ENCODE measurements at regions not wholly inside any gene's neighbourhood (a gene's known extent, or its start where the extent isn't known, plus 50 kb on each side); places are given as distances from the start of the nearest gene placed in this dataset.
"Not testable (repeated sequence)": the region's sequence is repeated elsewhere in the genome, so short reads cannot be mapped to it uniquely, and the experiment has no call there.

DNA sequence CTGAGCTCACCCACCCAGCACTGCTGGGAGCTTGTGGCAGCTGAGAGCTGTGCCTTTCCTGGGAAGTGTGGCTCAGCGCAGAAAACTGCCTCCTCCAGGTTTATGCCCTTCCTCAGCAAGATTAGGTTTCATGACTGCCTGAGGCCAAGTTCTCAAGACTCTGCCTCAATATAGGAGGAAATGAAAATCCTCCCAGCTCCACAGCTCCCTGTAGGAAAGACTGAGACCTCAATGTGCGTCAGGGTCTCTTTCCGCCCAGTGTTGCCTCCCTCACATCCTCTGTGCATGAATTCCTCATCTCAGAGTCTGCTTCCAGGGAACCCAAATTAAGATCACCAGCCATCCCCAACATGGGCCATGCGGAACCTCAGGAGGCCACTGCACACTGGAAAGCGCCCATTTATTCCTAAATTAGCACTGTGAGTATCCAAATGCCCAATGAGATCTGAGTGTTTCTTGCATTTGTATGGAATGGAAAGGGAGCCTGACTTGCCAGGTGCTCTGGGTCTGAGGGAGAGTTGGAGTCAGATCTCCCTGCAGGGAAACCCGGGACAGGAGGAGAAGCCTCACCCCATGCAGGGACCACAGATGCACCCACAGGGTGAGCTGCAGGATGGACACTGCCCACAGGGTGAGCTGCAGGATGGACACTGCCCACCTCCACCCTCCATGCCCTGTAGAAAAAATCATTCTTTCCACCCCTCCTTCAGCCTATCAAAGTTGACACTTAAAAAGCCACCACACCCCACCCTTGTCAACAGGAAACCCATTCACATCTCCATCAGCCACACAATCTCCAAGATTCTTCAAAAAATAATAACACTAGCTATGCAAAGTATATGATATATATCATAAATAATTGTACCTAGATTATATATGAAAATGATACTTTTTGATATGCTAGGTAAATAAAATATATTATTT is 97.4 kb upstream of the IGLL5 start:
- no peak for DNase-seq
- no peaks in the 10 kb centered on the region for H3K9me3 ChIP-seq (ENCODE audit: low read length)
- Mint-ChIP-seq H3K4me3 (peak overlapping the region; percentile 38 to 89 (median 75)), H3K4me1 (peaks cover 76 to 95% (median 79%) of the 10 kb centered on the region in 3 donors), H3K9me3 (peaks cover 0 to 5% (median 0%) of the 10 kb centered on the region in 5 donors), H3K27ac (peak overlapping the region; percentile 72 to 99 (median 92)), H3K36me3 (peaks cover 4 to 24% (median 12%) of the 10 kb centered on the region in 3 donors), H3K27me3 (no peaks in the 10 kb centered on the region)
- H3K27me3 ChIP-seq (ENCODE audit: insufficient read depth, low read length, poor library complexity, severe bottlenecking) = no peaks in the 10 kb centered on the region
- H3K27ac ChIP-seq (ENCODE audit: low read depth, low read length) = peak overlapping the region; percentile 38
- H3K4me3 ChIP-seq (ENCODE audit: low read length) = no peak overlapping the region
- peaks cover 60% of the 10 kb centered on the region for H3K4me1 ChIP-seq (ENCODE audit: insufficient read depth, low read length)
- ChIA-PET POLR2A (interaction anchor here (1.6 to 2.5 kb wide), 3 partner anchors 19 to 37 kb away, joined by 5 to 9 read pairs (median 7); no protein-coding TSS in a partner anchor), CTCF (interaction anchor here (0.9 to 7.9 kb wide), 15 partner anchors 9 to 92 kb away, joined by 3 to 86 read pairs (median 18); no protein-coding TSS in a partner anchor)
- H3K36me3 ChIP-seq (ENCODE audit: insufficient read depth, low read length) = no peaks in the 10 kb centered on the region

DNA sequence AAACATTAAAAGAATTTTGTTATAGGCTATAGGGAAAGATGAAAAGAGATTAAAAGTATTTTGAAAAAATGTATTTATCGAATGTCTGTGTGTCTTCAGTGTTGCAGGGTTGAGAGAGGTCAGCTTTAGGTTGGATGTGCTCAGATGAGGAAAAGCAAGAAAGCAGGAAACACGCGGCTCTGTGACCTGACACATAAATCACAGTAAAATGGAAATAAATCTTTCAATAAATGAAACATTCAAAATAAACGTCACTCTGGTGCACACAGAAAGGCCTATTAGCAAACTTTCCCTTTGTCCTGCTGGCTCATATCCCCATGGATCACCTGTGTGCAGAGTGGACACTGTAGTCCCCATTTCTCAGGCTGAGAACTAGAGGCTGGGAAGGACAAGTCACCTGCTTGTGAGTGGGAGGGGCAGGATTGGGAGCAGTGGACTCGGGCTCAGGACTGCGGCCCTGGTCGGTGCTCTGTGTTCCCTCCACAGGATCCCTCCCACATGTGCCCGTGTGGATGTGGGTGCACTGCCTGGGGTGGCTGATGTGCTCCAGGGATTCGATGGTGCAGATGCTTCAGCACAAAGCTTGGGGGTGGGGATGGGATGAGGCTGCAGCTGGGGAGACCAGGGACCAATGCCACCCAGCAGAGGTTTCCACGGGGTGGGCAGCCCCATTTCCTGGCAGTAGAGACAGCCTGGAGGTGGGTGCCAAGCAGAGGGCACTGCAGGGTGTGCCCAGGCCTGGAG is 96.0 kb upstream of the IGLL5 start:
- CTCF ChIA-PET = interaction anchor here (0.9 to 7.9 kb wide), 12 partner anchors 11 to 91 kb away, joined by 3 to 86 read pairs (median 5); no protein-coding TSS in a partner anchor

DNA sequence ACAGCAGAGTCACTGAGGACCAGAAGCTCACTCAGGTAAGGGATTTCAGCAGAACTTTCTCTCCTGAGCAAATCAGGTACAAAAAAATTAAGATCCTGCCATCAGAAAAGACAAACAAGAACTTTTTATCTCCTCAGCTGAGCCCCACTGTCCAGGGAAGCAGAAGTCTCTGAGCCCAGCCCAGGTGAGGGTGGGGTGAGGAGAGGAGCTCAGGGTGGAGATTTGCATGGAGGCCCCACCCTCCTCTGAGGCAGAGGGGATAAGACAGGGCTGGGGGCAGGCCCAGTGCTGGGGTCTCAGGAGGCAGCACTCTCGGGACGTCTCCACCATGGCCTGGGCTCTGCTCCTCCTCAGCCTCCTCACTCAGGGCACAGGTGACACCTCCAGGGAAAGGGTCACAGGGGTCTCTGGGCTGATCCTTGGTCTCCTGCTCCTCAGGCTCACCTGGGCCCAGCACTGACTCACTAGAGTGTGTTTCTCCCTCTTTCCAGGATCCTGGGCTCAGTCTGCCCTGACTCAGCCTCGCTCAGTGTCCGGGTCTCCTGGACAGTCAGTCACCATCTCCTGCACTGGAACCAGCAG is 95.3 kb upstream of the IGLL5 start:
- Mint-ChIP-seq H3K27ac (peak overlapping the region; percentile 85 to 99 (median 95)), H3K36me3 (peaks cover 4 to 26% (median 19%) of the 10 kb centered on the region in 3 donors), H3K4me1 (peaks cover 72 to 93% (median 76%) of the 10 kb centered on the region in 3 donors), H3K4me3 (peak overlapping the region in 6 of 7 donors; percentile 51 to 89 (median 74))
- H3K27ac ChIP-seq (ENCODE audit: low read depth, low read length); POLR2A ChIA-PET; DNase-seq; H3K27me3 Mint-ChIP-seq; H3K36me3 ChIP-seq (ENCODE audit: insufficient read depth, low read length); H3K9me3 ChIP-seq (ENCODE audit: low read length); H3K4me3 ChIP-seq (ENCODE audit: low read length); H3K9me3 Mint-ChIP-seq; H3K27me3 ChIP-seq (ENCODE audit: insufficient read depth, low read length, poor library complexity, severe bottlenecking): not testable (repeated sequence)
- peaks cover 52% of the 10 kb centered on the region for H3K4me1 ChIP-seq (ENCODE audit: insufficient read depth, low read length)
- CTCF ChIA-PET = interaction anchor here (0.9 to 7.9 kb wide), 8 partner anchors 18 to 90 kb away, joined by 3 to 86 read pairs (median 36); no protein-coding TSS in a partner anchor

More for the DNA sequence above, 96.0 kb upstream of the IGLL5 start:
- H3K4me1 ChIP-seq (ENCODE audit: insufficient read depth, low read length) = peaks cover 59% of the 10 kb centered on the region
- DNase-seq = no peak
- peak overlapping the region; percentile 86 to 99 (median 95) for H3K27ac Mint-ChIP-seq
- peaks cover 0 to 2% (median 0%) of the 10 kb centered on the region in 5 donors for H3K9me3 Mint-ChIP-seq
- POLR2A ChIA-PET = interaction anchor here (1.8 kb wide), 1 partner anchor 38 kb away, joined by 7 read pairs; no protein-coding TSS in a partner anchor
- H3K27ac ChIP-seq (ENCODE audit: low read depth, low read length) = no peak overlapping the region
- H3K4me3 Mint-ChIP-seq = peak overlapping the region in 6 of 7 donors; percentile 51 to 89 (median 75)
- H3K4me1 Mint-ChIP-seq = peaks cover 75 to 93% (median 75%) of the 10 kb centered on the region in 3 donors
- H3K36me3 ChIP-seq (ENCODE audit: insufficient read depth, low read length) = no peaks in the 10 kb centered on the region
- H3K36me3 Mint-ChIP-seq = peaks cover 4 to 27% (median 17%) of the 10 kb centered on the region in 3 donors
- no peak overlapping the region for H3K4me3 ChIP-seq (ENCODE audit: low read length)
- H3K27me3 Mint-ChIP-seq = no peaks in the 10 kb centered on the region
- H3K9me3 ChIP-seq (ENCODE audit: low read length) = no peaks in the 10 kb centered on the region
- H3K27me3 ChIP-seq (ENCODE audit: insufficient read depth, low read length, poor library complexity, severe bottlenecking) = no peaks in the 10 kb centered on the region

DNA sequence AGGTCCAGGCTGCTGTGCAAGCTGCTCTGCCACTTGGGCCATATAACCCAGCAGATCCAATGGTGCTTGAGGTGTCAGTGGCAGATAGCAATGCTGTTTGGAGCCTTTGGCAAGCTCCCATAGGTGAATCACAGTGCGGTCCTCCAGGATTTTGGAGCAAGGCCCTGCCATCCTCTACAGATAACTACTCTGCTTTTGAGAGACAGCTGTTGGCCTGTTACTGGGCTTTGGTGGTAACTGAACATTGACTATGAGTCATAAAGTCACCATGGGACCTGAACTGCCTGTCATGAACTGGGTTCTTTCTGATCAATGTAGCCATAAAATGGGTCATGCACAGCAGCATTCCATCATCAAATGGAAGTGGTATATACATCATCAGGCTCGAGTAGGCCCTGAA is 92.0 kb upstream of the IGLL5 start:
- H3K9me3 Mint-ChIP-seq; H3K27me3 ChIP-seq (ENCODE audit: insufficient read depth, low read length, poor library complexity, severe bottlenecking); DNase-seq; H3K9me3 ChIP-seq (ENCODE audit: low read length); POLR2A ChIA-PET; H3K36me3 ChIP-seq (ENCODE audit: insufficient read depth, low read length); H3K4me3 Mint-ChIP-seq; H3K27me3 Mint-ChIP-seq; H3K4me3 ChIP-seq (ENCODE audit: low read length); H3K27ac ChIP-seq (ENCODE audit: low read depth, low read length): not testable (repeated sequence)
- Mint-ChIP-seq H3K27ac (peak overlapping the region in 2 of 8 donors; percentile 47 to 63), H3K36me3 (peaks cover 8 to 28% (median 27%) of the 10 kb centered on the region in 3 donors), H3K4me1 (peaks cover 66 to 87% (median 67%) of the 10 kb centered on the region in 3 donors)
- CTCF ChIA-PET = interaction anchor here (1.1 to 1.4 kb wide), 2 partner anchors 42 to 89 kb away, joined by 3 to 4 read pairs; no protein-coding TSS in a partner anchor
- H3K4me1 ChIP-seq (ENCODE audit: insufficient read depth, low read length) = peaks cover 25% of the 10 kb centered on the region

DNA sequence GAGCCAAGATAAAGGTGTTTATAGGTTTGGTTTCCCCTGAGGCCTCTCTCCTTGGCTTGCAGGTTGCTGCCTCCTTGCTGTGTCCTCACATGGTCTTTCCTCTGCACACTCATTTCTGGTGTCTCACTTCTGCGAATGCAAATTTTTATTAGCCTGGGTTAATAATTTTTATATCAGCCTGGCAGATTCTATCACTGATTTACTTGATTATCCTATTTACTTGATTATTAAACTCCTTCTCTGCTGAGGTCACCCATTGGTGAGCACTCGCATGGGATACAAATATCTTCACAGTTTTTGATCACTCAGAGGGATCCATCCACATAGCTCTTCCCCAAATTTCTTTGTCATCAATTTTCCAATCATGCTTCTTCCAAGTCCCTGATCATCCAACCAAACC is 90.9 kb upstream of the IGLL5 start:
- ChIA-PET CTCF (interaction anchor here (1.2 to 1.6 kb wide), 2 partner anchors 9 to 13 kb away, joined by 3 to 5 read pairs; no protein-coding TSS in a partner anchor), POLR2A (no interaction called here)
- no peak overlapping the region for H3K27ac ChIP-seq (ENCODE audit: low read depth, low read length)
- no peak for DNase-seq
- H3K4me3 Mint-ChIP-seq = no peak overlapping the region
- H3K36me3 Mint-ChIP-seq = peaks cover 8 to 30% (median 28%) of the 10 kb centered on the region in 3 donors
- no peaks in the 10 kb centered on the region for H3K9me3 ChIP-seq (ENCODE audit: low read length)
- H3K4me1 ChIP-seq (ENCODE audit: insufficient read depth, low read length) = peaks cover 15% of the 10 kb centered on the region
- H3K27me3 ChIP-seq (ENCODE audit: insufficient read depth, low read length, poor library complexity, severe bottlenecking) = no peaks in the 10 kb centered on the region
- peaks cover 62 to 84% (median 64%) of the 10 kb centered on the region in 3 donors for H3K4me1 Mint-ChIP-seq
- peak overlapping the region in 5 of 8 donors; percentile 9 to 78 (median 52) for H3K27ac Mint-ChIP-seq
- H3K9me3 Mint-ChIP-seq = peaks cover 0 to 2% (median 0%) of the 10 kb centered on the region in 5 donors
- H3K36me3 ChIP-seq (ENCODE audit: insufficient read depth, low read length) = no peaks in the 10 kb centered on the region
- H3K4me3 ChIP-seq (ENCODE audit: low read length) = no peak overlapping the region
- no peaks in the 10 kb centered on the region for H3K27me3 Mint-ChIP-seq

DNA sequence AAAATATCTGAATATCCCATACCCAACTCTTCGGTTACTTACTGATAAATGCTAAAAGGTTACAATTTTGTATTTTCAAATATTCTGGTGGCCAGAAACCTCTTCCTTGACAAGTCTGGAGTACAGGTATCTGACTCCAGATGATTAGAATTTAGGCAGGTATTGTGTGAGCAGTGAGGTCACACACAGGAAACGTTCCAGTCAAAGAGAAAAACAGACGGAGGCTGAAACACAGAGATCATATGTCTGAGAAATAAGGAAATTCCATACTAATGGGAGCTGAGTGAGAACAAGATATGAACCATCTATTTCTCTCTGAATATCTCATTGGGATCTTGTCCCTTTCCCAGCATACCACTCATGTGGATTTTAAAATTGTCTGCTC is 89.4 kb upstream of the IGLL5 start:
- DNase-seq = no peak
- CTCF ChIA-PET = interaction anchor here (1.0 to 2.3 kb wide), 8 partner anchors 12 to 86 kb away, joined by 3 to 14 read pairs (median 4); no protein-coding TSS in a partner anchor
- Mint-ChIP-seq H3K4me1 (peaks cover 62 to 84% (median 64%) of the 10 kb centered on the region in 3 donors), H3K36me3 (peaks cover 8 to 36% (median 31%) of the 10 kb centered on the region in 3 donors), H3K9me3 (peaks cover 0 to 2% (median 0%) of the 10 kb centered on the region in 5 donors), H3K27ac (peak overlapping the region in 6 of 8 donors; percentile 0 to 90 (median 58)), H3K27me3 (no peaks in the 10 kb centered on the region), H3K4me3 (peak overlapping the region in 2 of 7 donors; percentile 1 to 19)
- no peak overlapping the region for H3K4me3 ChIP-seq (ENCODE audit: low read length)
- H3K9me3 ChIP-seq (ENCODE audit: low read length) = no peaks in the 10 kb centered on the region
- peaks cover 6% of the 10 kb centered on the region for H3K4me1 ChIP-seq (ENCODE audit: insufficient read depth, low read length)
- POLR2A ChIA-PET = no interaction called here
- no peak overlapping the region for H3K27ac ChIP-seq (ENCODE audit: low read depth, low read length)
- H3K27me3 ChIP-seq (ENCODE audit: insufficient read depth, low read length, poor library complexity, severe bottlenecking) = no peaks in the 10 kb centered on the region
- no peaks in the 10 kb centered on the region for H3K36me3 ChIP-seq (ENCODE audit: insufficient read depth, low read length)

DNA sequence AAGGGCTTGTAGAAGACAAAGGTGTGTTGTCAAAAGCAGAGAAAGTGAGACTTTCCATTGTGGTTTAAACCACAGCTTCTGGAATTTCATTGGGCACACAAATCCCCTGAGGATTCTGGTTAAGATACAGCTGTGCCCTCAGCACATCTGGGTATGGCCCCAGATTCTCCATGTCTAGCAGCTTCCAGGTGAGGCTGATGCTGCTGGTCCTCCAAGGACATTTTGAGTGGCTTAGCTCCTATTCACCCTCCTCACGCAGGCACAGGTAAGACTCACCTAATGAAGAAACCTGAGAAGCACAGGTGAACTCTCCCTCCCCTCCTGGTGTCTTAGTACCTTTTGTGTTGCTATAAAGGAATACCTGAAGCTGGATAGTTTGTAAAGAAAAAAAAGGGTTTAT is 88.9 kb upstream of the IGLL5 start:
- Histone ChIP-seq H3K4me1 (ENCODE audit: insufficient read depth, low read length) (peaks cover 6% of the 10 kb centered on the region), H3K27me3 (ENCODE audit: insufficient read depth, low read length, poor library complexity, severe bottlenecking) (no peaks in the 10 kb centered on the region), H3K4me3 (ENCODE audit: low read length) (no peak overlapping the region), H3K27ac (ENCODE audit: low read depth, low read length) (no peak overlapping the region), H3K36me3 (ENCODE audit: insufficient read depth, low read length) (no peaks in the 10 kb centered on the region), H3K9me3 (ENCODE audit: low read length) (no peaks in the 10 kb centered on the region)
- H3K4me3 Mint-ChIP-seq = peak overlapping the region in 2 of 7 donors; percentile 16 to 19
- peaks cover 6 to 37% (median 31%) of the 10 kb centered on the region in 3 donors for H3K36me3 Mint-ChIP-seq
- H3K9me3 Mint-ChIP-seq = peaks cover 0 to 2% (median 0%) of the 10 kb centered on the region in 5 donors
- ChIA-PET POLR2A (no interaction called here), CTCF (interaction anchor here (1.0 to 2.3 kb wide), 8 partner anchors 11 to 85 kb away, joined by 3 to 14 read pairs (median 4); no protein-coding TSS in a partner anchor)
- peaks cover 64 to 85% (median 69%) of the 10 kb centered on the region in 3 donors for H3K4me1 Mint-ChIP-seq
- DNase-seq = no peak
- no peaks in the 10 kb centered on the region for H3K27me3 Mint-ChIP-seq
- peak overlapping the region in 7 of 8 donors; percentile 0 to 90 (median 64) for H3K27ac Mint-ChIP-seq
